Esophagus muscularis mucosa (tissue), 4 donors: ENCODE measurements at regions not wholly inside any gene's neighbourhood (a gene's known extent, or its start where the extent isn't known, plus 50 kb on each side); places are given as distances from the start of the nearest gene placed in this dataset.

Experiments used
- DNase-seq: peaks from one replicate; pipeline ENCODE4 v3.0.0-alpha.2; 2017; ENCODE audit errors: extremely low spot score
- H3K27ac ChIP-seq, 4 donors: fragments of 200-600 bp; sonication (generic); replicated peaks in 1 of 4; 1 replicate in 3 of 4; 2 replicates in 1 of 4; pipeline ENCODE4 v1.5.1; 2016 to 2019; ENCODE audit warnings: mild to moderate bottlenecking in 1 of 4
- H3K27me3 ChIP-seq, 4 donors: fragments of 200-600 bp; sonication (generic); one replicate each; pipeline versions ENCODE4 v1.5.1 to v1.6.0; 2016 to 2019
- H3K36me3 ChIP-seq, 4 donors: fragments of 200-600 bp; sonication (generic); one replicate each; pipeline ENCODE4 v1.5.1; 2016 to 2019
- H3K4me1 ChIP-seq, 4 donors: fragments of 200-600 bp; sonication (generic); one replicate each; pipeline ENCODE4 v1.5.1; 2016 to 2019
- H3K4me3 ChIP-seq, 4 donors: fragments of 200-600 bp; sonication (generic); 1 replicate in 2 of 4; 2 replicates in 2 of 4; pipeline ENCODE4 v1.5.1; 2016 to 2019; ENCODE audit warnings: mild to moderate bottlenecking in 4 of 4, moderate library complexity in 1 of 4
- H3K9me3 ChIP-seq, 4 donors: fragments of 200-600 bp; sonication (generic); 1 replicate in 3 of 4; 2 replicates in 1 of 4; pipeline ENCODE4 v1.5.1; 2016 to 2019
- CTCF ChIP-seq, 3 experiments: fragments of 200-600 bp in 2 of 3; fragments of 450-650 bp in 1 of 3; sonication (generic) in 2 of 3; IDR thresholded peaks; one replicate each; pipeline ENCODE4 v1.5.1; 2017 to 2019; ENCODE audit warnings: antibody characterized with exemption in 3 of 3, mild to moderate bottlenecking in 2 of 3, moderate library complexity in 1 of 3
- EP300 ChIP-seq: sonication (generic); formaldehyde crosslinking; IDR thresholded peaks from one replicate; pipeline ENCODE4 v1.6.1; 2017; ENCODE audit warnings: antibody characterized with exemption
- POLR2A ChIP-seq: fragments of 450-650 bp; IDR thresholded peaks from one replicate; pipeline ENCODE4 v1.6.1; 2017; ENCODE audit warnings: antibody characterized with exemption, moderate library complexity, mild to moderate bottlenecking, low read depth
- POLR2AphosphoS5 ChIP-seq, 2 donors: sonication (generic); formaldehyde crosslinking; IDR thresholded peaks; one replicate each; pipeline ENCODE4 v1.6.1; 2017; ENCODE audit warnings: antibody characterized with exemption in 2 of 2
- WGBS: methylation state at CpG from one replicate; pipeline ENCODE4 v1.1.5; 2018; 5-methylcytosine and 5-hydroxymethylcytosine counted together
- intact Hi-C: fragments of 100-400 bp; cut with DNase I; formaldehyde crosslinking; loops from one replicate; pipeline ENCODE4 v1.15.1; 2023

GRCh38 chr6:54515013-54515412 is 206.8 kb downstream of the TINAG start:
- intact Hi-C loops, result no loop called here
- 68% methylated on average over 2 of the region's 2 CpGs for WGBS

GRCh38 chr6:54515713-54516112 is 207.5 kb downstream of the TINAG start:
- Histone ChIP-seq H3K4me1 (no peaks in the 10 kb centered on the region), H3K36me3 (no peaks in the 10 kb centered on the region), H3K9me3 (no peaks in the 10 kb centered on the region), H3K27me3 (no peaks in the 10 kb centered on the region), H3K4me3 (no peak overlapping the region), H3K27ac (no peak overlapping the region)
- intact Hi-C loops, result no loop called here
- 87% methylated on average over 1 of the region's 1 CpG for WGBS
- TF ChIP-seq POLR2A (no peak), POLR2AphosphoS5 (IDR thresholded peaks at IDR 0.05) (no peak), EP300 (no peak), CTCF (IDR thresholded peaks at IDR 0.05) (no peak)
- no peak for DNase-seq

More at GRCh38 chr6:54515013-54515412, 206.8 kb downstream of the TINAG start:
- no peak for DNase-seq
- Histone ChIP-seq H3K4me3 (no peak overlapping the region), H3K36me3 (no peaks in the 10 kb centered on the region), H3K4me1 (no peaks in the 10 kb centered on the region), H3K9me3 (no peaks in the 10 kb centered on the region), H3K27ac (no peak overlapping the region), H3K27me3 (no peaks in the 10 kb centered on the region)
- no peak for TF ChIP-seq POLR2A
- TF ChIP-seq POLR2AphosphoS5 (IDR thresholded peaks at IDR 0.05), result no peak
- TF ChIP-seq CTCF (IDR thresholded peaks at IDR 0.05), result no peak
- no peak for TF ChIP-seq EP300

DNA sequence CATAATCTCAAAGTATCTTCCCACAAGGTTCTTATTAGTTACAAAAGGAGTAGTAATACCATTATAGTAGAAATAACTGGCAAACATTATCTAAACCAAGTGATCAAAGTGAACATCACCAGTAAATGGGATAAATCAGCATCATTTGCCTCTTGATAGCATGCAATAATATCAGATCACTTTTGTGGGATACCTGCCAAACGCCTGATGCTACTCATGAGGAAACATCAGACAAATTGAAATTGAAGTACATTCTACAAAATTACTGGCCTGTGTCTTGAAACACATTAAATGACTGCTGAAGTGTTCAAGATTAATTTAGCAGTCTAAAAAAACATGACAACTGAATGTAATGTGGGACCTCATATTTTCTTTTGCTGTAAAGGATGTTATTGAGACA is 208.1 kb downstream of the TINAG start:
- DNase-seq, result no peak
- H3K4me1 ChIP-seq, result no peaks in the 10 kb centered on the region
- intact Hi-C loops, result no loop called here
- H3K4me3 ChIP-seq, result no peak overlapping the region
- 66% methylated on average over 1 of the region's 1 CpG for WGBS
- TF ChIP-seq CTCF (IDR thresholded peaks at IDR 0.05) (no peak), EP300 (no peak), POLR2A (no peak), POLR2AphosphoS5 (IDR thresholded peaks at IDR 0.05) (no peak)
- no peaks in the 10 kb centered on the region for H3K9me3 ChIP-seq
- H3K36me3 ChIP-seq, result no peaks in the 10 kb centered on the region
- H3K27ac ChIP-seq, result no peak overlapping the region
- no peaks in the 10 kb centered on the region for H3K27me3 ChIP-seq

- Histone ChIP-seq H3K36me3 (no peaks in the 10 kb centered on the region), H3K27me3 (no peaks in the 10 kb centered on the region), H3K27ac (no peak overlapping the region), H3K9me3 (no peaks in the 10 kb centered on the region), H3K4me3 (no peak overlapping the region), H3K4me1 (no peaks in the 10 kb centered on the region)
- intact Hi-C loops, result no loop called here
- TF ChIP-seq POLR2A (no peak), POLR2AphosphoS5 (IDR thresholded peaks at IDR 0.05) (no peak), CTCF (IDR thresholded peaks at IDR 0.05) (no peak), EP300 (no peak)
- WGBS, result 82% methylated on average over 3 of the region's 3 CpGs
- DNase-seq, result no peak
Measured at GRCh38 chr6:54519161-54519560, 210.9 kb downstream of the TINAG start.

GRCh38 chr6:54525731-54526130 is 217.5 kb downstream of the TINAG start:
- WGBS, result 80% methylated on average over 2 of the region's 2 CpGs
- Histone ChIP-seq H3K27me3 (no peaks in the 10 kb centered on the region), H3K4me3 (no peak overlapping the region), H3K27ac (no peak overlapping the region), H3K36me3 (no peaks in the 10 kb centered on the region), H3K9me3 (peaks cover 0 to 5% (median 2%) of the 10 kb centered on the region in 4 donors), H3K4me1 (no peaks in the 10 kb centered on the region)
- intact Hi-C loops, result no loop called here
- no peak for DNase-seq
- TF ChIP-seq POLR2A (no peak), EP300 (no peak)
